PC-3 (cell line): ENCODE measurements at regions not wholly inside any gene's neighbourhood (a gene's known extent, or its start where the extent isn't known, plus 50 kb on each side); places are given as distances from the start of the nearest gene placed in this dataset.

Experiments used
- EZH2 ChIP-seq: fragments of 300-600 bp; sonication (generic); IDR thresholded peaks from one replicate; pipeline ENCODE4 v1.6.1; 2017; ENCODE audit warnings: antibody characterized with exemption, mild to moderate bottlenecking, low read length; ENCODE audit not compliant: unreplicated experiment
- EZH2phosphoT487 ChIP-seq: fragments of 300-600 bp; sonication (generic); IDR thresholded peaks from 2 replicates; pipeline ENCODE4 v1.6.1; 2018; ENCODE audit warnings: mild to moderate bottlenecking, antibody characterized with exemption, low read length, borderline replicate concordance
- TF ChIP-seq, protein P1 (sequence below): fragments of 300-600 bp; sonication (generic); conservative IDR thresholded peaks from 2 replicates; pipeline ENCODE4 v1.5.1; 2017; ENCODE audit warnings: antibody characterized with exemption, low read depth, mild to moderate bottlenecking, low read length

DNA sequence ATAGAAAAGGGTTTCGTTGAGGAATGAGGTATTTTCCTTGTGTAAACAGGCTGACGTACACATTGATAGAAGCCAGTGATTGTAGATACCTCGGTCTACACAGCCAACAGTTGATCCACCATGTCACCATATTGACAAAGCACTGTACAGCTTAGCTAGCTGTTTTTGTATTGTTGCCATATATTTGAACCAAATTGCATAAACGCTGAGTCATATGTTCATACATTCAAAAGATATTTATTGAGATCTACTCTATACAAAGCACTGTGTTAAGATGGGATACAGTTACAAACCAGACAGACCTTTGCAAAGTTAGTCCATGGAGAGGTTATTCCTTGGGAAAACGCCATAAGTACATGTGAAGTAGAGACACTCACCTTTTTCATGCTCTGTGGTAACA lies 132.4 kb upstream of the ATP1B1 start:
- no peak for TF ChIP-seq EZH2
- TF ChIP-seq, protein P1, sequence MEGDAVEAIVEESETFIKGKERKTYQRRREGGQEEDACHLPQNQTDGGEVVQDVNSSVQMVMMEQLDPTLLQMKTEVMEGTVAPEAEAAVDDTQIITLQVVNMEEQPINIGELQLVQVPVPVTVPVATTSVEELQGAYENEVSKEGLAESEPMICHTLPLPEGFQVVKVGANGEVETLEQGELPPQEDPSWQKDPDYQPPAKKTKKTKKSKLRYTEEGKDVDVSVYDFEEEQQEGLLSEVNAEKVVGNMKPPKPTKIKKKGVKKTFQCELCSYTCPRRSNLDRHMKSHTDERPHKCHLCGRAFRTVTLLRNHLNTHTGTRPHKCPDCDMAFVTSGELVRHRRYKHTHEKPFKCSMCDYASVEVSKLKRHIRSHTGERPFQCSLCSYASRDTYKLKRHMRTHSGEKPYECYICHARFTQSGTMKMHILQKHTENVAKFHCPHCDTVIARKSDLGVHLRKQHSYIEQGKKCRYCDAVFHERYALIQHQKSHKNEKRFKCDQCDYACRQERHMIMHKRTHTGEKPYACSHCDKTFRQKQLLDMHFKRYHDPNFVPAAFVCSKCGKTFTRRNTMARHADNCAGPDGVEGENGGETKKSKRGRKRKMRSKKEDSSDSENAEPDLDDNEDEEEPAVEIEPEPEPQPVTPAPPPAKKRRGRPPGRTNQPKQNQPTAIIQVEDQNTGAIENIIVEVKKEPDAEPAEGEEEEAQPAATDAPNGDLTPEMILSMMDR: no peak
- no peak for TF ChIP-seq EZH2phosphoT487
